GM12892 (cell line): ENCODE measurements at regions not wholly inside any gene's neighbourhood (a gene's known extent, or its start where the extent isn't known, plus 50 kb on each side); places are given as distances from the start of the nearest gene placed in this dataset.

Experiments used
- POLR2A ChIP-seq: IDR thresholded peaks from 2 replicates; pipeline ENCODE4 v1.6.1; 2011; ENCODE audit warnings: low read depth, low read length, control low read depth
- POLR2AphosphoS5 ChIP-seq: IDR thresholded peaks from 2 replicates; pipeline ENCODE4 v1.6.1; 2011; ENCODE audit warnings: low read depth, low read length, control low read depth

DNA sequence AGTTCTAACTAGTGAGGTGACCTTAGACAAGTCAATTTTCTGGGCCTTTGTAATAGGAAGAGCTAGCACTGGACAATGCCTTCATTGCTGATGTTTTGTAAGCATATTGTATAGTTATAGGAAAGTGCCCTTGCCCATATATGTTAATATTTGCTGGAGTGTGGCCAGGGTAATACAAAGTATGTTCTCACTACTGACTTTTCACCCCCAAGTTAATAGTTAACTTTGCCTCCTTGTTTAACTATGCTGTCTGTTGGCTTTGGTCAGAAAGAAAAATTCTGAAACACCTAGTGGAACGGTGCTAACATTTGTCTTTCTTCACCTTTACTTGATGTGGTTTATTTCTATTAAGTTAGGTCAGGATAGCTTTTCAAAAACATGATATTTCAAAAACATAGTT lies 287.4 kb upstream of the CTNNB1 start:
- TF ChIP-seq POLR2AphosphoS5 (no peak), POLR2A (no peak)
